ENCODE measurements at regions not wholly inside any gene's neighbourhood (a gene's known extent, or its start where the extent isn't known, plus 50 kb on each side); places are given as distances from the start of the nearest gene placed in this dataset.

- TF ChIP-seq POLR2A (IDR thresholded peaks at IDR 0.05; ENCODE audit: low read depth, low read length) = no peak
- no peak for TF ChIP-seq POLR2AphosphoS5 (IDR thresholded peaks at IDR 0.05; ENCODE audit: low read depth, low read length)
Observed at GRCh38 chr11:104658177-104658576, 240.1 kb downstream of the CASP12 start.

Data from GM12891 (cell line).